ENCODE measurements at regions not wholly inside any gene's neighbourhood (a gene's known extent, or its start where the extent isn't known, plus 50 kb on each side); places are given as distances from the start of the nearest gene placed in this dataset.

DNA sequence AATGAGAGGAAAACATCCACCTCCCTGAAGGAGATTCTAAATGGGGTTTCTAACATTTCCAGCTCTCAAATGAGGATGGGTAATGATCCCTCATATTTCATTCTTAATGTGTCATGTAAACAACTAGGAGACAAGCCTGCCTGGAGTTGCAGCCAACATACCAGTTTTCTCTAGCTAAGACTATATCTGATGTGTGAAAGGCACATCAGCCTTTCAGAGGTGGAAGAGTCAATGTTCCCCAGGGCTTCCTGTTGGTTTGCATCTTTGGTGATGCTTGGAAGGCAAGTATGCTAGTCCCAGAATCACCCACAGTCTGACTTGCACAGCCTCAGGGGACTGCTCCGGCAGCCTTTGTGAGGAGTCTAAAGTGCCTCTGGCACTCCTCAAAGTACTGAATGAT lies 921.2 kb downstream of the SQOR start:
- WGBS, 2 experiments (ENCODE audit: extremely low coverage in 2 of 2, insufficient read length in 1 of 2) = no CpG with 5 or more reads among the region's 1 CpG
- Histone ChIP-seq H4K5ac (ENCODE audit: low read depth, low read length) (no peak overlapping the region), H3K27ac (ENCODE audit: insufficient read depth, low read length) (no peak overlapping the region), H2BK15ac (ENCODE audit: low read depth, low read length) (no peak overlapping the region), H2BK20ac (ENCODE audit: low read depth, low read length) (no peak overlapping the region), H3K18ac (ENCODE audit: low read depth, low read length) (no peak overlapping the region), H2AK9ac (replicated peaks; ENCODE audit: low read depth, low read length, poor library complexity) (no peak overlapping the region), H3K36me3 (ENCODE audit: control insufficient read depth, insufficient read depth, low read length) (no peaks in the 10 kb centered on the region), H3K4me1 (ENCODE audit: control insufficient read depth, insufficient read depth, low read length) (no peaks in the 10 kb centered on the region), H2BK5ac (ENCODE audit: low read depth, low read length, poor library complexity, severe bottlenecking) (no peak overlapping the region), H4K91ac (ENCODE audit: insufficient read depth, low read depth, low read length) (no peak overlapping the region), H3K23ac (ENCODE audit: low read depth, low read length) (no peak overlapping the region), H4K8ac (ENCODE audit: low read depth in 2 of 2, low read length in 2 of 2) (no peak overlapping the region), H3K56ac (ENCODE audit: extremely low read depth, insufficient read depth, low read length) (no peak overlapping the region), H3K79me1 (ENCODE audit: low read depth in 1 of 2, low read length in 2 of 2) (no peaks in the 10 kb centered on the region), H3K9me1 (ENCODE audit: insufficient read depth, low read length) (no peaks in the 10 kb centered on the region), H3K9me3 (ENCODE audit: control insufficient read depth, insufficient read depth, low read length) (peaks cover 5% of the 10 kb centered on the region; the same call in 1 of the 2 replicates), H3K14ac (replicated peaks; ENCODE audit: low read depth, low read length) (no peak overlapping the region), H3K4me3 (ENCODE audit: insufficient read depth, low read depth, low read length) (no peak overlapping the region), H4K20me1 (ENCODE audit: insufficient read depth, low read length) (no peaks in the 10 kb centered on the region), H3K4me2 (ENCODE audit: low read depth, low read length) (no peak overlapping the region), H3K4ac (ENCODE audit: low read depth, low read length) (no peak overlapping the region), H2BK120ac (ENCODE audit: low read depth, low read length) (no peak overlapping the region), H2AFZ (replicated peaks; ENCODE audit: low read length, poor library complexity) (no peak overlapping the region), H3K9ac (ENCODE audit: low read depth, low read length) (no peak overlapping the region), H3K27me3 (ENCODE audit: control insufficient read depth, insufficient read depth, low read length) (no peaks in the 10 kb centered on the region), H2AK5ac (ENCODE audit: low read depth, low read length) (no peak overlapping the region)
- CTCF ChIA-PET = no interaction called here
- DNase-seq = no peak
- in situ Hi-C loops (cut with MboI; ENCODE audit: low sequenced_read_pairs) (loop anchor here (10.0 kb wide), 1 partner anchor 61 kb away; no protein-coding TSS in a partner anchor), intact Hi-C loops (cut with micrococcal nuclease) (no loop called here), dilution Hi-C loops (cut with HindIII; ENCODE audit: low sequenced_read_pairs, unreplicated experiment) (no loop called here)
- BruUV-seq (replicated peaks) = no TSS peak
- POLR2A ChIA-PET (ENCODE audit: unreplicated experiment) = no interaction called here
- no peak for ATAC-seq (ENCODE audit: low read depth)
- no peak for TF ChIP-seq MAZ (IDR thresholded peaks at IDR 0.05; ENCODE audit: borderline replicate concordance, low read depth, low read length)

Measured in IMR-90 (cell line).